ENCODE measurements at regions not wholly inside any gene's neighbourhood (a gene's known extent, or its start where the extent isn't known, plus 50 kb on each side); places are given as distances from the start of the nearest gene placed in this dataset.
"Not testable (repeated sequence)": the region's sequence is repeated elsewhere in the genome, so short reads cannot be mapped to it uniquely, and the experiment has no call there.

- DNase-seq (ENCODE audit: low spot score in 2 of 2) (no peak), ATAC-seq (no peak)
- H3K36me3 Mint-ChIP-seq = no peaks in the 10 kb centered on the region
- H3K9me3 Mint-ChIP-seq = peaks cover 16% of the 10 kb centered on the region
- no peaks in the 10 kb centered on the region for H3K4me1 Mint-ChIP-seq
- no peak overlapping the region for H3K4me3 Mint-ChIP-seq
- no peak overlapping the region for H3K27ac Mint-ChIP-seq
Observed at GRCh38 chr10:107540981-107541380, 376.5 kb upstream of the SORCS1 start.

- DNase-seq (ENCODE audit: low spot score in 2 of 2) = no peak
- H3K27ac Mint-ChIP-seq = no peak overlapping the region
- H3K4me1 Mint-ChIP-seq = no peaks in the 10 kb centered on the region
- H3K36me3 Mint-ChIP-seq = no peaks in the 10 kb centered on the region
- ATAC-seq = no peak
- peaks cover 18% of the 10 kb centered on the region for H3K9me3 Mint-ChIP-seq
- no peak overlapping the region for H3K4me3 Mint-ChIP-seq
Observed at GRCh38 chr10:107529350-107529749, 364.8 kb upstream of the SORCS1 start.

GRCh38 chr10:107520348-107520747 is 355.8 kb upstream of the SORCS1 start:
- Mint-ChIP-seq H3K27ac (no peak overlapping the region), H3K9me3 (peaks cover 27% of the 10 kb centered on the region), H3K36me3 (no peaks in the 10 kb centered on the region), H3K4me3 (no peak overlapping the region), H3K4me1 (no peaks in the 10 kb centered on the region)
- DNase-seq (ENCODE audit: low spot score in 2 of 2) = no peak
- ATAC-seq = no peak

GRCh38 chr10:107517811-107518210 is 353.3 kb upstream of the SORCS1 start:
- peaks cover 19% of the 10 kb centered on the region for H3K9me3 Mint-ChIP-seq
- no peak overlapping the region for H3K4me3 Mint-ChIP-seq
- ATAC-seq (no peak), DNase-seq (ENCODE audit: low spot score in 2 of 2) (no peak)
- H3K27ac Mint-ChIP-seq = no peak overlapping the region
- no peaks in the 10 kb centered on the region for H3K4me1 Mint-ChIP-seq
- no peaks in the 10 kb centered on the region for H3K36me3 Mint-ChIP-seq

GRCh38 chr10:107516349-107516748 is 351.8 kb upstream of the SORCS1 start:
- H3K4me3 Mint-ChIP-seq = no peak overlapping the region
- no peaks in the 10 kb centered on the region for H3K36me3 Mint-ChIP-seq
- H3K9me3 Mint-ChIP-seq = peaks cover 21% of the 10 kb centered on the region
- H3K27ac Mint-ChIP-seq = no peak overlapping the region
- no peak for ATAC-seq
- DNase-seq (ENCODE audit: low spot score in 2 of 2) = no peak
- H3K4me1 Mint-ChIP-seq = no peaks in the 10 kb centered on the region

- H3K4me3 Mint-ChIP-seq, H3K27ac Mint-ChIP-seq: not testable (repeated sequence)
Observed at GRCh38 chr10:107504011-107504410, 339.5 kb upstream of the SORCS1 start.

GRCh38 chr10:107502229-107502985 is 337.9 kb upstream of the SORCS1 start:
- ATAC-seq = no peak
- H3K27ac Mint-ChIP-seq = no peak overlapping the region
- H3K4me3 Mint-ChIP-seq = no peak overlapping the region
- H3K36me3 Mint-ChIP-seq = no peaks in the 10 kb centered on the region
- no peaks in the 10 kb centered on the region for H3K4me1 Mint-ChIP-seq
- no peak for DNase-seq (ENCODE audit: low spot score in 2 of 2)
- peaks cover 19% of the 10 kb centered on the region for H3K9me3 Mint-ChIP-seq

More at GRCh38 chr10:107504011-107504410, 339.5 kb upstream of the SORCS1 start:
- not testable (repeated sequence) for H3K36me3 Mint-ChIP-seq; ATAC-seq; H3K4me1 Mint-ChIP-seq; DNase-seq (ENCODE audit: low spot score in 2 of 2)
- H3K9me3 Mint-ChIP-seq = peaks cover 22% of the 10 kb centered on the region

GRCh38 chr10:107498983-107499382 is 334.5 kb upstream of the SORCS1 start:
- no peaks in the 10 kb centered on the region for H3K4me1 Mint-ChIP-seq
- no peaks in the 10 kb centered on the region for H3K36me3 Mint-ChIP-seq
- H3K9me3 Mint-ChIP-seq = peaks cover 25% of the 10 kb centered on the region
- H3K4me3 Mint-ChIP-seq = no peak overlapping the region
- H3K27ac Mint-ChIP-seq = no peak overlapping the region
- ATAC-seq (no peak), DNase-seq (ENCODE audit: low spot score in 2 of 2) (no peak)

- ATAC-seq = no peak
- H3K36me3 Mint-ChIP-seq = no peaks in the 10 kb centered on the region
Observed at GRCh38 chr10:107497024-107497423, 332.5 kb upstream of the SORCS1 start.

GRCh38 chr10:107496594-107496993 is 332.1 kb upstream of the SORCS1 start:
- H3K4me3 Mint-ChIP-seq = no peak overlapping the region
- H3K36me3 Mint-ChIP-seq = no peaks in the 10 kb centered on the region
- H3K4me1 Mint-ChIP-seq = no peaks in the 10 kb centered on the region
- H3K9me3 Mint-ChIP-seq = peaks cover 25% of the 10 kb centered on the region
- ATAC-seq (no peak), DNase-seq (ENCODE audit: low spot score in 2 of 2) (no peak)
- no peak overlapping the region for H3K27ac Mint-ChIP-seq

More at GRCh38 chr10:107497024-107497423, 332.5 kb upstream of the SORCS1 start:
- no peak for DNase-seq (ENCODE audit: low spot score in 2 of 2)
- H3K27ac Mint-ChIP-seq = no peak overlapping the region
- no peak overlapping the region for H3K4me3 Mint-ChIP-seq
- no peaks in the 10 kb centered on the region for H3K4me1 Mint-ChIP-seq
- peaks cover 26% of the 10 kb centered on the region for H3K9me3 Mint-ChIP-seq

- no peaks in the 10 kb centered on the region for H3K4me1 Mint-ChIP-seq
- DNase-seq (ENCODE audit: low spot score in 2 of 2) (no peak), ATAC-seq (no peak)
- H3K36me3 Mint-ChIP-seq = no peaks in the 10 kb centered on the region
- no peak overlapping the region for H3K4me3 Mint-ChIP-seq
- no peak overlapping the region for H3K27ac Mint-ChIP-seq
- H3K9me3 Mint-ChIP-seq = peaks cover 20% of the 10 kb centered on the region
Observed at GRCh38 chr10:107492389-107492788, 327.9 kb upstream of the SORCS1 start.

- ATAC-seq = no peak
- no peak overlapping the region for H3K27ac Mint-ChIP-seq
- no peaks in the 10 kb centered on the region for H3K36me3 Mint-ChIP-seq
Observed at GRCh38 chr10:107490389-107490788, 325.9 kb upstream of the SORCS1 start.

GRCh38 chr10:107487284-107487683 is 322.8 kb upstream of the SORCS1 start:
- ATAC-seq = no peak
- Mint-ChIP-seq H3K36me3 (no peaks in the 10 kb centered on the region), H3K9me3 (peaks cover 18% of the 10 kb centered on the region), H3K4me1 (no peaks in the 10 kb centered on the region), H3K27ac (no peak overlapping the region), H3K4me3 (no peak overlapping the region)
- DNase-seq (ENCODE audit: low spot score in 2 of 2) = no peak

More at GRCh38 chr10:107490389-107490788, 325.9 kb upstream of the SORCS1 start:
- Mint-ChIP-seq H3K4me1 (no peaks in the 10 kb centered on the region), H3K9me3 (peaks cover 22% of the 10 kb centered on the region), H3K4me3 (no peak overlapping the region)
- no peak for DNase-seq (ENCODE audit: low spot score in 2 of 2)

GRCh38 chr10:107485019-107485418 is 320.5 kb upstream of the SORCS1 start:
- ATAC-seq = no peak
- DNase-seq (ENCODE audit: low spot score in 2 of 2) = no peak
- Mint-ChIP-seq H3K36me3 (no peaks in the 10 kb centered on the region), H3K9me3 (peaks cover 18% of the 10 kb centered on the region), H3K4me1 (no peaks in the 10 kb centered on the region), H3K4me3 (no peak overlapping the region), H3K27ac (no peak overlapping the region)

- H3K36me3 Mint-ChIP-seq = no peaks in the 10 kb centered on the region
- H3K9me3 Mint-ChIP-seq = peaks cover 15% of the 10 kb centered on the region
- H3K27ac Mint-ChIP-seq = no peak overlapping the region
- ATAC-seq = no peak
- no peak for DNase-seq (ENCODE audit: low spot score in 2 of 2)
- H3K4me3 Mint-ChIP-seq = no peak overlapping the region
- H3K4me1 Mint-ChIP-seq = no peaks in the 10 kb centered on the region
Observed at GRCh38 chr10:107481881-107482280, 317.4 kb upstream of the SORCS1 start.

GRCh38 chr10:107481224-107481623 is 316.7 kb upstream of the SORCS1 start:
- H3K9me3 Mint-ChIP-seq = peaks cover 14% of the 10 kb centered on the region
- no peaks in the 10 kb centered on the region for H3K36me3 Mint-ChIP-seq
- ATAC-seq = no peak
- no peak overlapping the region for H3K4me3 Mint-ChIP-seq
- no peak overlapping the region for H3K27ac Mint-ChIP-seq
- DNase-seq (ENCODE audit: low spot score in 2 of 2) = no peak
- H3K4me1 Mint-ChIP-seq = no peaks in the 10 kb centered on the region

Measured in stimulated activated effector memory CD8-positive, alpha-beta T cell treated with anti-CD3 and anti-CD28 coated beads, Interleukin-12 subunit alpha, Interleukin-12 subunit beta, amount 100 ng/mL, for 72 hours (primary cell).